ENCODE measurements at regions not wholly inside any gene's neighbourhood (a gene's known extent, or its start where the extent isn't known, plus 50 kb on each side); places are given as distances from the start of the nearest gene placed in this dataset.

DNA sequence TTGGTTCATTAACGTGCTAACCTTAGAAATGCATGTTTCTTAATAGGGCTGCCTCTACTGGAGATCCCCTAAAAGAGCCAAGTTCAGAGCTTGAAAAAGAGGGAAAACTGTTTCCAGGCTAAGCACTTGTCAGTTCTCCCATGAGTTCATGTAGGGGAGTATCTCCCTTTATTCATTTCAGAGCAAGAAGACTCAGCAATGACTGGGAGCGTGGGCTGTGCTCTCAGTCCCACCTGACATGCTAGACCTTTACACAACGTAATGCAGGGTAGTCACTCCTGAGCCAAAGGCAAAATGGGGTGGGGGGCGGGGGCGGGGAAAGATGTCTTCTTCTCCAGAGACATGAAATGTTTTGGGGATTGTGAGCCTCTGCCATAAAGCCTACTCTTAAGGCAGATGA is 420.1 kb upstream of the MCTP2 start:
- TF ChIP-seq, protein P1, sequence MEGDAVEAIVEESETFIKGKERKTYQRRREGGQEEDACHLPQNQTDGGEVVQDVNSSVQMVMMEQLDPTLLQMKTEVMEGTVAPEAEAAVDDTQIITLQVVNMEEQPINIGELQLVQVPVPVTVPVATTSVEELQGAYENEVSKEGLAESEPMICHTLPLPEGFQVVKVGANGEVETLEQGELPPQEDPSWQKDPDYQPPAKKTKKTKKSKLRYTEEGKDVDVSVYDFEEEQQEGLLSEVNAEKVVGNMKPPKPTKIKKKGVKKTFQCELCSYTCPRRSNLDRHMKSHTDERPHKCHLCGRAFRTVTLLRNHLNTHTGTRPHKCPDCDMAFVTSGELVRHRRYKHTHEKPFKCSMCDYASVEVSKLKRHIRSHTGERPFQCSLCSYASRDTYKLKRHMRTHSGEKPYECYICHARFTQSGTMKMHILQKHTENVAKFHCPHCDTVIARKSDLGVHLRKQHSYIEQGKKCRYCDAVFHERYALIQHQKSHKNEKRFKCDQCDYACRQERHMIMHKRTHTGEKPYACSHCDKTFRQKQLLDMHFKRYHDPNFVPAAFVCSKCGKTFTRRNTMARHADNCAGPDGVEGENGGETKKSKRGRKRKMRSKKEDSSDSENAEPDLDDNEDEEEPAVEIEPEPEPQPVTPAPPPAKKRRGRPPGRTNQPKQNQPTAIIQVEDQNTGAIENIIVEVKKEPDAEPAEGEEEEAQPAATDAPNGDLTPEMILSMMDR (IDR thresholded peaks at IDR 0.05) = no peak
- TF ChIP-seq POLR2A (IDR thresholded peaks at IDR 0.05) = no peak
